WTC11 (cell line): ENCODE measurements at regions not wholly inside any gene's neighbourhood (a gene's known extent, or its start where the extent isn't known, plus 50 kb on each side); places are given as distances from the start of the nearest gene placed in this dataset.

ENCODE experiments used
- ATAC-seq: fragments of 200-7000 bp; cut with Tn5 transposase; 2 replicates; pipeline ENCODE4 v1.10.0; 2021; ENCODE audit warnings: mild to moderate bottlenecking, moderate library complexity
- CTCF ChIA-PET: fragments of 300-600 bp; sonication (Branson Sonifier 250); formaldehyde crosslinking; loops from one replicate; lab custom pipeline; 2021; ENCODE audit warnings: antibody characterized with exemption; lab: Charles Lee
- POLR2A ChIA-PET: fragments of 350-600 bp; sonication (Branson Sonifier 250); formaldehyde crosslinking; loops from one replicate; lab custom pipeline; 2021; ENCODE audit warnings: antibody characterized with exemption; lab: Charles Lee
- DNase-seq: peaks from one replicate; pipeline ENCODE4 v3.0.0; 2021; ENCODE audit warnings: low spot score
- H3K27ac Mint-ChIP-seq: 2 replicates; pipeline ENCODE4 v1.8.0; 2021; ENCODE audit warnings: mixed read lengths
- H3K27me3 Mint-ChIP-seq: 2 replicates; pipeline ENCODE4 v1.8.0; 2021; ENCODE audit warnings: low read depth, mild to moderate bottlenecking, moderate library complexity, mixed read lengths
- H3K36me3 Mint-ChIP-seq: 2 replicates; pipeline ENCODE4 v1.8.0; 2021; ENCODE audit warnings: mixed read lengths
- H3K4me1 Mint-ChIP-seq: 2 replicates; pipeline ENCODE4 v1.8.0; 2022; ENCODE audit warnings: mixed read lengths
- H3K4me3 Mint-ChIP-seq: 2 replicates; pipeline ENCODE4 v1.8.0; 2021; ENCODE audit warnings: mild to moderate bottlenecking, moderate library complexity, mixed read lengths
- H3K9me3 Mint-ChIP-seq: 2 replicates; pipeline ENCODE4 v1.8.0; 2021; ENCODE audit warnings: mixed read lengths
- ATF1 ChIP-seq: sonication (generic); formaldehyde crosslinking; IDR thresholded peaks from 2 replicates; pipeline ENCODE4 v1.8.1; 2023; ENCODE audit warnings: mild to moderate bottlenecking, moderate library complexity, missing genetic modification reagents
- CREM ChIP-seq: sonication (generic); formaldehyde crosslinking; IDR thresholded peaks from 2 replicates; pipeline ENCODE4 v1.8.1; 2022; ENCODE audit warnings: mild to moderate bottlenecking, missing genetic modification reagents, moderate library complexity
- ERG ChIP-seq: fragments of 250-450 bp; sonication (Bioruptor Pico); IDR thresholded peaks from 2 replicates; pipeline ENCODE4 v1.8.0; 2021; ENCODE audit warnings: mild to moderate bottlenecking
- ESRRA ChIP-seq: sonication (generic); formaldehyde crosslinking; IDR thresholded peaks from 2 replicates; pipeline ENCODE4 v1.8.1; 2022; ENCODE audit warnings: mild to moderate bottlenecking, missing genetic modification reagents, borderline replicate concordance
- GABPB1 ChIP-seq: sonication (generic); formaldehyde crosslinking; IDR thresholded peaks from 2 replicates; pipeline ENCODE4 v1.8.1; 2023; ENCODE audit warnings: mild to moderate bottlenecking, missing genetic modification reagents
- HMGA2 ChIP-seq: fragments of 250-450 bp; sonication (Bioruptor Pico); IDR thresholded peaks from 2 replicates; pipeline ENCODE4 v1.4.0; 2021; ENCODE audit warnings: mild to moderate bottlenecking, moderate library complexity
- NFE2L1 ChIP-seq: sonication (generic); formaldehyde crosslinking; IDR thresholded peaks from 2 replicates; pipeline ENCODE4 v1.8.1; 2023; ENCODE audit warnings: missing genetic modification reagents
- NR1H2 ChIP-seq: sonication (generic); formaldehyde crosslinking; IDR thresholded peaks from 2 replicates; pipeline ENCODE4 v1.9.0; 2021; ENCODE audit warnings: mild to moderate bottlenecking, moderate library complexity, missing genetic modification reagents
- PRDM15 ChIP-seq: sonication (generic); formaldehyde crosslinking; IDR thresholded peaks from 2 replicates; pipeline ENCODE4 v1.8.0; 2022; ENCODE audit warnings: missing genetic modification reagents
- PREB ChIP-seq: sonication (generic); formaldehyde crosslinking; IDR thresholded peaks from 2 replicates; pipeline ENCODE4 v1.8.1; 2022; ENCODE audit warnings: mild to moderate bottlenecking, missing genetic modification reagents, moderate library complexity, borderline replicate concordance
- RELA ChIP-seq: sonication (generic); formaldehyde crosslinking; IDR thresholded peaks from 2 replicates; pipeline ENCODE4 v1.8.1; 2022; ENCODE audit warnings: missing genetic modification reagents, mild to moderate bottlenecking, borderline replicate concordance
- SOX15 ChIP-seq: fragments of 250-450 bp; sonication (Bioruptor Pico); IDR thresholded peaks from 2 replicates; pipeline ENCODE4 v1.9.0; 2021; ENCODE audit warnings: mild to moderate bottlenecking
- SP1 ChIP-seq: sonication (generic); formaldehyde crosslinking; conservative IDR thresholded peaks from 2 replicates; pipeline ENCODE4 v1.8.1; 2022; ENCODE audit warnings: missing genetic modification reagents
- TEAD1 ChIP-seq: sonication (generic); formaldehyde crosslinking; IDR thresholded peaks from 2 replicates; pipeline ENCODE4 v1.8.0; 2022; ENCODE audit warnings: mild to moderate bottlenecking, missing genetic modification reagents
- ZBTB21 ChIP-seq: sonication (generic); formaldehyde crosslinking; IDR thresholded peaks from 2 replicates; pipeline ENCODE4 v1.8.1; 2023; ENCODE audit warnings: mild to moderate bottlenecking, missing genetic modification reagents, borderline replicate concordance
- ZNF219 ChIP-seq: sonication (generic); formaldehyde crosslinking; IDR thresholded peaks from 2 replicates; pipeline ENCODE4 v1.8.0; 2023; ENCODE audit warnings: missing genetic modification reagents, mild to moderate bottlenecking, borderline replicate concordance
- ZNF232 ChIP-seq: sonication (generic); formaldehyde crosslinking; IDR thresholded peaks from 2 replicates; pipeline ENCODE4 v1.8.0; 2022; ENCODE audit warnings: mild to moderate bottlenecking, missing genetic modification reagents
- ZNF281 ChIP-seq: sonication (generic); formaldehyde crosslinking; IDR thresholded peaks from 2 replicates; pipeline ENCODE4 v1.8.0; 2023; ENCODE audit warnings: mild to moderate bottlenecking, missing genetic modification reagents
- ZNF416 ChIP-seq: fragments of 250-450 bp; sonication (Bioruptor Pico); IDR thresholded peaks from 2 replicates; pipeline ENCODE4 v1.9.0; 2021; ENCODE audit warnings: mild to moderate bottlenecking, inconsistent platforms

GRCh38 chr14:22382395-22382794 is 206.6 kb downstream of the DAD1 start (continued):
- TF ChIP-seq PRDM15 (CRISPR knock-in tag) (no peak), SP1 (CRISPR knock-in tag) (no peak)

GRCh38 chr14:22381766-22382165 is 207.3 kb downstream of the DAD1 start:
- ATAC-seq: no peak
- H3K4me3 Mint-ChIP-seq: no peak overlapping the region
- CTCF ChIA-PET: interaction anchor here (0.8 to 3.1 kb wide), 5 partner anchors 62 to 188 kb away, joined by 3 to 16 read pairs (median 7); no protein-coding TSS in a partner anchor
- POLR2A ChIA-PET: no interaction called here
- no peaks in the 10 kb centered on the region for H3K9me3 Mint-ChIP-seq
- peaks cover 12% of the 10 kb centered on the region for H3K4me1 Mint-ChIP-seq
- H3K27me3 Mint-ChIP-seq: no peaks in the 10 kb centered on the region
- H3K27ac Mint-ChIP-seq: no peak overlapping the region
- no peak for TF ChIP-seq ZBTB21 (CRISPR knock-in tag)
- TF ChIP-seq NR1H2 (CRISPR knock-in tag): no peak
- TF ChIP-seq ESRRA (CRISPR knock-in tag): no peak
- no peak for TF ChIP-seq ZNF219 (CRISPR knock-in tag)
- no peak for TF ChIP-seq ZNF281 (CRISPR knock-in tag)
- no peak for TF ChIP-seq ZNF416 (CRISPR knock-in tag)
- TF ChIP-seq ATF1 (CRISPR knock-in tag): no peak
- no peak for TF ChIP-seq NFE2L1 (CRISPR knock-in tag)
- TF ChIP-seq ZNF232 (CRISPR knock-in tag): no peak
- no peak for TF ChIP-seq CREM (CRISPR knock-in tag)
- TF ChIP-seq HMGA2 (CRISPR knock-in tag): no peak
- TF ChIP-seq SOX15 (CRISPR knock-in tag): no peak
- TF ChIP-seq GABPB1 (CRISPR knock-in tag): no peak
- no peak for TF ChIP-seq RELA (CRISPR knock-in tag)
- no peak for TF ChIP-seq PREB
- TF ChIP-seq TEAD1 (CRISPR knock-in tag): no peak
- TF ChIP-seq ERG (CRISPR knock-in tag): no peak
- DNase-seq: no peak
- H3K36me3 Mint-ChIP-seq: no peaks in the 10 kb centered on the region
